HepG2 (cell line): ENCODE measurements at regions not wholly inside any gene's neighbourhood (a gene's known extent, or its start where the extent isn't known, plus 50 kb on each side); places are given as distances from the start of the nearest gene placed in this dataset.

Experiments used
- FIP1L1 ChIP-seq: fragments of 200-400 bp; formaldehyde crosslinking; IDR thresholded peaks from 2 replicates; pipeline ENCODE4 v1.6.1; 2018; ENCODE audit warnings: low read depth, mild to moderate bottlenecking, low read length, moderate library complexity, borderline replicate concordance; ENCODE audit not compliant: insufficient read depth
- MYC ChIP-seq: sonication (generic); formaldehyde crosslinking; IDR thresholded peaks from 2 replicates; pipeline ENCODE4 v1.9.0; 2021; ENCODE audit warnings: missing genetic modification reagents, borderline replicate concordance
- POLR2A ChIP-seq, 2 experiments: IDR thresholded peaks; 2 replicates each; pipeline ENCODE4 v1.6.1; 2011; ENCODE audit warnings: low read depth in 2 of 2, low read length in 2 of 2, mild to moderate bottlenecking in 1 of 2, moderate library complexity in 1 of 2; ENCODE audit not compliant: insufficient read depth in 1 of 2
- ZNF430 ChIP-seq: sonication (generic); formaldehyde crosslinking; IDR thresholded peaks from 2 replicates; pipeline ENCODE4 v1.9.0; 2021; ENCODE audit warnings: mild to moderate bottlenecking, missing genetic modification reagents
- TF ChIP-seq, protein P1 (sequence below), 2 experiments: sonication (generic) in 1 of 2; formaldehyde crosslinking in 1 of 2; IDR thresholded peaks; 2 replicates each; pipeline versions ENCODE4 v1.5.1 to v1.6.1; 2011 to 2020; ENCODE audit warnings: borderline replicate concordance in 1 of 2, low read depth in 1 of 2, low read length in 1 of 2, mild to moderate bottlenecking in 1 of 2, missing genetic modification reagents in 1 of 2, moderate library complexity in 1 of 2
- TF ChIP-seq, protein P2 (sequence below): sonication (generic); formaldehyde crosslinking; IDR thresholded peaks from 2 replicates; pipeline ENCODE4 v1.5.0; 2020; ENCODE audit warnings: mild to moderate bottlenecking, missing genetic modification reagents, moderate library complexity

DNA sequence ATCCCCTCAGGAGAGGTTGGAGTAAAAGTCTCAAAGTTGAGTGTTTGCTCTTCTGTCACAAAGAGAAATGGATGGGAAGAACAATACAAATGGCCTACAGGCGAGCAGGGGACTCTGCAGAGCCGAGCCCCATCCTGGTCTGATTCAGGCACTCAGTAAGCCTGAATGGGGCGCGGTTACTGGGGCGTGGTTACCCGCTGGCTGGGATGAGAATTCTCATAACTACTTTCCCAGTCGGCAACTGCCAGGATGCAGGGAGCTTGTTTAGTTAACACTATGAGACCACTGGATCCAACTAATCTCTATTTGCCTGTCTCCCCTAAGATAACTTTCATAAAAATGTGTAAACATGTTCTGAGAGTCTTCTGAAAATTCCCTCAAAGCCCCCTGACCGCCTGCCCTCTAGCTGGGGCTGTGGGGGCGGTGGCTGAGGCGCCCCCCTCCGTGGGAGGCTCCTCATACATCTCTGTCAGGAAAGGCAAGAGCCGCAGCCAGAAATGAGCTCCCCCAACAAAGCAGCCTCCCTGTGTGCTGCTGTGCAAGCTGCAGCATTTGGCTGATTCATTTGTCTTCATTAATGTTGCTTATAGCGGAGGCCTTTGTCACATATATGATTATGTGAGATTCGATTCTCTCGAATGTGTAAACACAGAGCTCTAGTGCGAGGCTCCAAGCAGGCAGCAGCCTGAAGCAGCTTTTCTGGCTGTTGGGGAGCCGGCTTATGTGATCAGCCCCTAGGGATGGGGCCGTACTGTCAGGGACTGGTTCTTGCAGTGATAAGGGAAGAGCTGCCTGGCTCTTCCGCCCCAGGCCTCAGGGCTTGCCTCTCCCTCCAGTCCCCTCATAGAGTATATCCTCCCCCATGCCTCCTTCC, 126.1 kb upstream of the ARHGAP5 start:
- TF ChIP-seq MYC (no peak), FIP1L1 (no peak), POLR2A (IDR thresholded peaks at IDR 0.05; ENCODE audit: insufficient read depth in 1 of 2, low read depth in 2 of 2, low read length in 2 of 2) (no peak), ZNF430 (CRISPR knock-in tag) (no peak)
- TF ChIP-seq, protein P1, sequence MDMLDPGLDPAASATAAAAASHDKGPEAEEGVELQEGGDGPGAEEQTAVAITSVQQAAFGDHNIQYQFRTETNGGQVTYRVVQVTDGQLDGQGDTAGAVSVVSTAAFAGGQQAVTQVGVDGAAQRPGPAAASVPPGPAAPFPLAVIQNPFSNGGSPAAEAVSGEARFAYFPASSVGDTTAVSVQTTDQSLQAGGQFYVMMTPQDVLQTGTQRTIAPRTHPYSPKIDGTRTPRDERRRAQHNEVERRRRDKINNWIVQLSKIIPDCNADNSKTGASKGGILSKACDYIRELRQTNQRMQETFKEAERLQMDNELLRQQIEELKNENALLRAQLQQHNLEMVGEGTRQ (IDR thresholded peaks at IDR 0.05; ENCODE audit: low read depth, low read length) = no peak
- TF ChIP-seq, protein P1 (CRISPR knock-in tag; IDR thresholded peaks at IDR 0.05; ENCODE audit: borderline replicate concordance) = no peak
- TF ChIP-seq, protein P2, sequence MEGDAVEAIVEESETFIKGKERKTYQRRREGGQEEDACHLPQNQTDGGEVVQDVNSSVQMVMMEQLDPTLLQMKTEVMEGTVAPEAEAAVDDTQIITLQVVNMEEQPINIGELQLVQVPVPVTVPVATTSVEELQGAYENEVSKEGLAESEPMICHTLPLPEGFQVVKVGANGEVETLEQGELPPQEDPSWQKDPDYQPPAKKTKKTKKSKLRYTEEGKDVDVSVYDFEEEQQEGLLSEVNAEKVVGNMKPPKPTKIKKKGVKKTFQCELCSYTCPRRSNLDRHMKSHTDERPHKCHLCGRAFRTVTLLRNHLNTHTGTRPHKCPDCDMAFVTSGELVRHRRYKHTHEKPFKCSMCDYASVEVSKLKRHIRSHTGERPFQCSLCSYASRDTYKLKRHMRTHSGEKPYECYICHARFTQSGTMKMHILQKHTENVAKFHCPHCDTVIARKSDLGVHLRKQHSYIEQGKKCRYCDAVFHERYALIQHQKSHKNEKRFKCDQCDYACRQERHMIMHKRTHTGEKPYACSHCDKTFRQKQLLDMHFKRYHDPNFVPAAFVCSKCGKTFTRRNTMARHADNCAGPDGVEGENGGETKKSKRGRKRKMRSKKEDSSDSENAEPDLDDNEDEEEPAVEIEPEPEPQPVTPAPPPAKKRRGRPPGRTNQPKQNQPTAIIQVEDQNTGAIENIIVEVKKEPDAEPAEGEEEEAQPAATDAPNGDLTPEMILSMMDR (CRISPR knock-in tag) = no peak
